Fibroblast of skin of abdomen (primary cell): ENCODE measurements at regions not wholly inside any gene's neighbourhood (a gene's known extent, or its start where the extent isn't known, plus 50 kb on each side); places are given as distances from the start of the nearest gene placed in this dataset.
"Not testable (repeated sequence)": the region's sequence is repeated elsewhere in the genome, so short reads cannot be mapped to it uniquely, and the experiment has no call there.

ENCODE experiments used
- DNase-seq: peaks from one replicate; pipeline ENCODE4 v3.0.0-alpha.2; 2013

DNA sequence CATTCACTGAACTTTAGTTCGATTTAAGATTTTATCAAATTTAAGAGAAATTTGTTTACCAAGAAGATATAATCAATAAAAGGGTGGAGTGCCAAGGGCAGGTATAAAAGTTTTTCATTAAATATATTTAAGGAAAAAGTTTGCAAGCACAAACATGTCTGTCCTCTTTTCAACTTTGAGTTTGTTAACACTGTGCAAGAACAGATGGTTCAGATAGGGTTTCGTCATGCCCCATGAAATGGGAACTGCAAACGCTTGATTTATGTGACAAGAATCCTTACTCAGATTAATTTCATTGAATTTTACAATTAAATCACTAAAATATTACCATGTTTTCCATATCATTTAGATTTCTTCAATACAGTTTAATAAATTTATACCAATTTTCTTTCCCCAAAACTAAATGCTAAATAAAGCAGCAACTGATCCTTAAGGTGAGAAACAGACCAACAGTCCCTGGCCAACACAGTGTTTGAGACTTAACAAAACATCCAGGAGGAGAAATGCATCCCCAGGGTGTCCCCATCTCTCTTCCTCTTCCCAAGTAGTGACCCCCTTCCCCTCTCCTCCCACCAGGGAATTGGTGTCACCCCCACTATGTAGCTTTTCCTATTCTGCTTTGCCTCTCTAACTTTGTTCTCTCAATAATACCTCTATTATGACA is 292.9 kb downstream of the LTN1 start:
- no peak for DNase-seq

DNA sequence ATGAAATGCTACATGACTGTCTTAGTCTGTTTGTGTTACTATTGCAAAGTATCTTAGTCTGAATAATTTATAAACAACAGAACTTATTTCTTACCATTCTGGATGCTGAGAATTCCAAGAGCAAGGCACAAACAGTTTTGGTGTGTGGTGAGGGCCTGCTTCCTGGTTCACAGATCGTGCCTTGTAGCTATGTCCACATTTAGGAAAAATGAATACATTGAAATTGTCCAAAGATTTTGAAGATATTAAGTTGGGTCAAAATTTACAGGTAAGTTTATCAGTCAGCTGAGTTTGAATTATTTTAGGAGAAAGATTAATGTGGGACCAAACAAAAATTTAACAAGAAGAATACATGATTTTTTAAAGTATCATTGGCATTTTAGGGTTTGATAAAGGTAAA is 293.5 kb downstream of the LTN1 start:
- DNase-seq = no peak

DNA sequence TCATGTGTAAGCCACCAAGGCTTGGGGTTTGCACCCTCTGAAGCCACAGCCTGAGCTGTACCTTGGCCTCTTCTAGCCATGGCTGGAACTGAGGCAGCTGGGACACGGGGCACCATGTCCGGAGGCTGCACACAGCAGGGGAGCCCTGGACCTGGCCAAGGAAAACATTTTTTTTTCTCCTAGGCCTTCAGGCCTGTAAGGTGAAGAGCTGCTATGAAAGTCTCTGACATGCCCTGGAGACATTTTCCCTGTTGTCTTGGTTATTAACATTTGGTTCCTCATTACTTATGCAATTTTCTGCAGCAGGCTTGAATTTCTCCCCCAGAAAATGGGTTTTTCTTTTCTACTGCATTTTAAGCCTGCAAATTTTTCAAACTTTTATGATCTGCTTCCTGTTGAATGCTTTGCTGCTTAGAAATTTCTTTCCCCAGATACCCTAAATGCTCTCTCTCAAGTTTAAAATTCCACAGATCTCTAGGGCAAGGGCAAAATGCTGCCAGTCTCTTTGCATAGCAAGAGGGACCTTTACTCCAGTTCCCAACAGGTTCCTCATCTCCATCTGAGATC is 295.8 kb downstream of the LTN1 start:
- no peak for DNase-seq

DNA sequence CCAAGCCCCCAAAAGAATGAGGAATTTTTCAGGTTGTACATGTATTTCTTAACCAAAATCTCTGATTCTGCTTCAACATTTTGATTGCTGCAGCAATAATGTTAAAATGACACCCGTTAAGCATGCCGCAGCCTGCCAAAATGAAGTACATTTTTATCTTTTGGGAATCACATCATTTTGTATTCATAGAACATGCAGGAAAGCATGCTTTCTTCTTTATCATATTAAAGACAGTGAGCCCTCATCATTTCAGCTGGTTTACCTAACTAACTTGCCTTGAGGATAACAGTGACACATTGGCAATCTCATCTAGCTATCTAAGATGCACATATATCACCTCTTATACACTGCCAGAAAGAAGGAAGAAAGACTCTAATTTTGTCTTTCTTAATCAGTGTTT is 299.2 kb downstream of the LTN1 start:
- DNase-seq = no peak

DNA sequence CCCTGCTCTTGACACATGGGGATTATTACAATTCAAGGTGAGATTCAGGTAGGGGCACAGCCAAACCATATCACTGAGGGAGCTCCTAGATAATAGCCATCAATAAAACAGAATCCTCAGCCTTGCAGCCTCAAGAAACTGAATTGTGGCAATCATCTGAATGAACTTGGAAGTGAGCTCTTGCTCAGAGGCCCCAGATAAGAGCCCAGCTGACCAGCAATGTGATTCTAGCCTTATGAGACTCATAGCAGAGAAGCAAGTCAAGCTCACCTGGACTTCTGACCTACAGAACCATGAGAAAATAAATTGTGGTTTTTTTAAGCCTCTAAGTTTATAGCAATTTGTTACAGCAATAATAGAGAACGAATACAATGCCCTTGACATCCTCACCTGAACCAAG is 302.5 kb downstream of the LTN1 start:
- no peak for DNase-seq

DNA sequence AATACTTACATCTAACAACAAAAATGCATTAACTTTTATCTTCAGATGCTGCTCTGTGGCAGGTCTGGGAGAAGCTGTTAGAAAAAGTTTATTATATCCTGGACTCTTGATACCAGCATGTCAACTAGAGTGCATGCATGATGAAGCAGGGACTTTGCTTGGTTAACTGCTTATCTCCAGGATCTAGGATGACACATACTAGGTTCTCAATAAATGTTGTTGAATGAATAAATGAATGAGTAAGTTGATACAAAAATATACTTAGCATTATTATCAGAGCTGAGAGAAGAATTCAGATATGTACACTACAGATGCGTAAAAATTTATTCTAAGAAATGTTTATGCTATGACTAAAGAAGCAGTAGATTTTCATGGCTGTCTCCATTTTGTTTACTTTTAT is 304.3 kb downstream of the LTN1 start:
- DNase-seq = no peak

DNA sequence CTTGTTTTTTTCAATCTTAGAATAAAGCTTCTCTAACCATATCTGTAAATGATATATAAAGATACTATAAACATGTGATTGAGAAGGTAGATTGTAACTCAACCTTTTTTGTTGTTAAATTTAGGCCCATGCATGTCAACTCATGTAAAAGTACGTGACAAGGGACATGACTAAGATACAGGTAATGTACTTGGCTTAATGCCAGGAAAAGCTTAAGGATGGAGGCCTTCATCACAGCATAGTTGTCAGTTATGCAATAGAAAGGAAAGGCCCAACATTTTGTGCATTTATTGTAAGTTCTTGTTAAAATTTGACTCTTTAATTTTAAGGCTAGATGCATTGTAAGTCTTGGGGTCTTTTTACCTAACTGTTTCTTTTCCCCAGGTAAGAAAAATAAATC is 305.1 kb downstream of the LTN1 start:
- no peak for DNase-seq

DNA sequence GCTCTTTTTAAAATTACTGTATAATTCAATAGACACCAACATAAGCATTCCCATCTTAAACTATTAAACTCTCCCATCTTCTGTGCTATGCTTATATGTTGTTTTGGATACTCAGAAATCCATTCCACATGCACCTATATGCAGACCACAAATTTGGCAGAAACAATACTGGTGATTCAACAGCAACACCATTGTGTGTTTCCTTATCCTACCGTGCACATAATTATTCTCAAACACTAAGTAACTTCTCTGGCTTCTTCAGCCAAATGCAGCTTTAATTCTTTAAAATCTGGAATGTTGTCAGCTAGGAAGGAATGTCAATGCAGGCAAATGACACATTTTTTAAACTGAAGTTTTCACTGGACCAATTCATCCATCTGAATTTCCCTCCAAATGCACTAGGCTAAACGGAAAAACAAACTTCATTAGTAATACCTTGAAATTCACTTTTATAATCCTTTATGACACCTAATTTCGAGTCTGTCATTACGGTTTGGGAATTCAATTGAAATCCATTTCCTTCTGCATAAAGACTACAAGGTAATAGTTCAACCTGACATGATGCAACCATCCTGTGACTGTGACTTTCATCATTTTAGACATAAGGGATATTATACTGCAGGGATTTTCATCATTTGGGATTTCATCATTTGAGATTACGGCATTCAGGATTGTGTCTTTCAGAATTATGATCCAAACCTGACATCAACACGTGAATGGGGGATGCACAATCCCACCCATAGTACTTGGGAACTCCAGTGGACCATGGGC is 308.5 kb downstream of the LTN1 start:
- DNase-seq = peak; percentile 71

DNA sequence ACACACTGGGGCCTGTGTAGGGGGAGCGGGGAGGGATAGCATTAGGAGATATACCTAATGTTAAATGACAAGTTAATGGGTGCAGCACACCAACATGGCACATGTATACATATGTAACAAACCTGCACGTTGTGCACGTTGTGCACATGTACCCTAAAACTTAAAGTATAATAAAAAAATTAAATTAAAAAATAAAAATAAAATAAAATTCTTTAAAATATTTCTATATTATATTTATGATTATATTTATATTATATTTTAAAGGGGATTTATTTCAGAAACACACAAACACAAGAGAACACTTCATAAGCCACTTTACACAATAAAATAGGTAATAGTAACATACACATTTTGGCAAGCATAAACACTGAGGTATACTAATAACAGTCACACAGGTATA is 309.8 kb downstream of the LTN1 start:
- not testable (repeated sequence) for DNase-seq

DNA sequence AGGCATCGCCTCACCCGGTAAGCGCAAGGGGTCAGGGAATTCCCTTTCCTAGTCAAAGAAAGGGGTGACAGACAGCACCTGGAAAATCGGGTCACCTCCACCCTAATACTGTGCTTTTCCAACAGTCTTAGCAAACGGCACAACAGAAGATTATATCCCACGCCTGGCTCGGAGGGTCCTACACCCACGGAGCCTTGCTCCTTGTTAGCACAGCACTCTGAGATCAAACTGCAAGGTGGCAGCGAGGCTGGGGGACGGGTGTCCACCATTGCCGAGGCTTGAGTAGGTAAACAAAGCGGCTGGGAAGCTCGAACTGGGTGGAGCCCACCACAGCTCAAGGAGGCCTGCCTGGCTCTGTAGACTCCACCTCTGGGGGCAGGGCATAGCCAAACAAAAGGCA is 315.6 kb downstream of the LTN1 start:
- not testable (repeated sequence) for DNase-seq

DNA sequence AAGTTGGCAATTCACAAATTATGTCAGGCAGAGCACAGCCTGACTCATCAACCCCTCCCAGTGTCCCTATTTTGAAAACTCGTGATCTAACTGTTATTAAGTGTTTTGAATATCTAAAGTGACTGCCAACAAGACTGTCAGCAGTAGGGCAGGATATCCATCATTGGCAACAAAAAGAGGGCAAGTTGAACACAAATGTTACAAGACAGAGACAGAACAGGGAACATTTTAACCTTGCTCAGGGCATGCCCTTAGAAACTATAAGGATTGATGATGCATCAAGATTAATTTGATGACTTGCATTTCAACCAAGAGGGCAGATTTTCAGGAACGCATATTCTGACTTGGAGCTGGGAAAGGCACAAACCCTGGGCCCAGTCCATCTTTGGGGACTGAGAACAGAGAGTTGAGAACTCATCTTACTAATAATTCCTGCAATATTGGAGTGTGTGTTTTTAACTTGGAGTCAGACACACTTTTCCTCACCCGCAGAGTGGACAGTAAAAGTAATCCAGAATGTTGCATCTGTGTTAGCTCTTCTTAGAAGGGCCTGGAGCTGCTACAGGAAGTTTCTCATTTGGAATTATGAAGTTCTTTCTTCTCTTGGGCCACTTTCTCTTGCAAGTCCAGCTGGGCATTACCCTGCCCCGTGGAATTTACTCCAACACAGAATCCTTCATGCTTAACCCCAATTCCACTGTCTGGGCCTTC is 317.2 kb downstream of the LTN1 start:
- DNase-seq = peak; percentile 9

DNA sequence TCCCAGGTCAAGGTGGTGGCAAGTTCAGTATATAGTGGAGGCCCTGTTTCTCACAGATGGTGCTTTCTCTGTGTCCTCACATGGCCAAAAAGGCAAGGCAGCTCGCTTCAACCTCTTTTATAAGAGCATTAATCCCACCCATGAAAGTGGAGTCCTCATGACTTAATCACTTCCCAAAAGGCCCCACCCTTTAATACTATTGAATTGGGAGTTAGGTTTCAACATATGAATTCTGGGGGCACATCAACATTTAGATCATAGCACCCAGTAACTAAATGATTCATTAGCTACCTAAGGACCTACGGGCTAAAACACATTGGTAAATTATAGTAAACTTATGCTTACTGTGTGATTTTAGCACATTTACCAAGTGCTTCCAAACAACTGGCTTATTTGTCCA is 317.9 kb downstream of the LTN1 start:
- DNase-seq = no peak

DNA sequence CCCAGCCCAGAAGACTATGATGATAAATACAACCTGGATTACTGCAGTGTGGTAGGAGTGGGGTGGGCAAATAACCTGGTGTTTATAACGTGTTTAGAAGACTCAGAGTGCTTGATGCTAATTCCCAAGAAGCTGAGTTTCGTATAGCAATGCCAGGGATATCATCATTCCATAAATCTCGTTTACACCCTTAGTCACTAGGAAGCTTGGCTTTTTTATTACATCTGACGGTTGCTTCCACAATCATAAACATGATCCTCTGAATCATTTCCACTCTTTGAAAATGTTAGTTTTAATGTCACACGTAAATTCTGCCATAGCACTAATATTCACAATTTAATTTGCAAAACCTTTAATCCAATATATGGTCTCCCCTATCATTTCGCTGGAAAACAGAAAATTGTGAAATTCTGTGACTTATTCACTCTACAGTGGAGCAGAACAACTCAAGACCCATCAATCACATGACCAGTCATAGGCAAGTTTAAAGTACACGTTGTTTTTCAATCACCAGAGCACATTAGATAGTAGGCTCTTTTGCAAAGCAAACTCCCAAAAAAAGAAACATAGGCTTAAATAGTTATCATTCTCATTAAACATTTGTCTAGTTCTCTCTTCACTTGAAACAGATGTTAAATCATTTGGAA is 321.0 kb downstream of the LTN1 start:
- DNase-seq = no peak

DNA sequence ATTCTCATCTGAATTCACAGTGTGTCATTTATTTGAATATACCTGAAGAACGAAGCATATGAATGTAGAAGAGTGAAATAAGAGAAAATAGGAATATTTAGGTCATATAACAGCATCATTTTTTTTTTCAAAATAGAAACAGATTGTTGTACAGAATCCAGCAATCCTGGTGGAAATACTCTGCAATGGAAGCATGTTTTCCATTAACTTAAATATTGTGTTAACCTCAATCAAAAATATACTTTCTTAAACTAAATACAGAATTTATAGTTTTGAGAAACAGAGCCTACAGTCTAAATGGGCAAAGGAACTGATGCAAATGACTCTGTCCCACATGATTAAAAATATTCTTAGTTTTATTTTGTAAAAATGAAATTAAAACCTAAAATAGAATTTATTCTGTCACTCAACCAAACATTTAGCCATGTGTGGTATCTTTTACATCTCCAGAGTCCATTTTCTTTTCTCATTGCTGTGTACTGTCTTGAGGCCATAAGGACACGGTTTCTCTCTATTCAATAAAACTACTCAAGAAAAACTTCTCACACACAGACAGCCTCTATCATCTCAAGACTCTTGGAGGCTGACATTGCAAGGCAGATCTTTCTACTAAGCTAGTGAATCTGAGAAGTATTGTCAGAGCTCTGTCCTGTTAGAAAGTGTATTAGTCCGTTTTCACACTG is 322.6 kb downstream of the LTN1 start:
- no peak for DNase-seq

DNA sequence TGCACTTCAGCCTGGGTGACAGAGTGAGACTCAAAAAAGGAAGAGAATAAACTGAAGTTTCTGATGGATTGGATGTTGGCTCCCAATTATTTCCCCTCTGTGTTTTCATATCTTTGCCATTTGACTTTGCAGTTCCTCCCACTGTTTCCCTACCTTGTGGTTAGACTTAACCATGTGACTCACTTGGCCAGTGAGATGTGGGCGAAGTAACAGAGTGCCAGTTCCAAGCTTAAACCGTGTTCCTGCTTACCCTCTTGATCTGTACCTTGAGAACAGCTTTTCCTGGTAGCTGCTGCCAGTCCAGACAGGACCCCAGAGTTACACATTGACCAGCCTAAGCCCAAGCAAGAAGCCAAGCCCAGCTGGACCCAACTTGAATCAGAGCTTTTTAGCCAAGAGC is 323.4 kb downstream of the LTN1 start:
- no peak for DNase-seq

DNA sequence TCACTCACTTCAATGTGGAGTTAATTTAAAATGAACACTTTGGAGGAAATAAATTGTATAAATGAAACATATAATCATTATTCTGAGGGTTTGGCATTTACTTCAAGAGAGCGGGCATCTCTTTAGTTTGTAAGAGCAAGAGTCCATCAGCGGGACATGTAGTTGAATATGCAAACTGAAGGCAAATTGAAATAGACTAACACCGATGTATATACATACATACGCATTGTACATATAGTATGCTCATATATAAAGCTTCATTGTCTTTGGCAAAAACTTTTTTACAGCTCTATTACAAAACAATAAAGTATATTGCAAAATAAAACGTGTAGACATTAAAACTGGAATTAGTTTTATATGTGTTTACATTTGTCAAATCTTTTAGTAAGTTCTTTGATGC is 328.9 kb downstream of the LTN1 start:
- DNase-seq = no peak

DNA sequence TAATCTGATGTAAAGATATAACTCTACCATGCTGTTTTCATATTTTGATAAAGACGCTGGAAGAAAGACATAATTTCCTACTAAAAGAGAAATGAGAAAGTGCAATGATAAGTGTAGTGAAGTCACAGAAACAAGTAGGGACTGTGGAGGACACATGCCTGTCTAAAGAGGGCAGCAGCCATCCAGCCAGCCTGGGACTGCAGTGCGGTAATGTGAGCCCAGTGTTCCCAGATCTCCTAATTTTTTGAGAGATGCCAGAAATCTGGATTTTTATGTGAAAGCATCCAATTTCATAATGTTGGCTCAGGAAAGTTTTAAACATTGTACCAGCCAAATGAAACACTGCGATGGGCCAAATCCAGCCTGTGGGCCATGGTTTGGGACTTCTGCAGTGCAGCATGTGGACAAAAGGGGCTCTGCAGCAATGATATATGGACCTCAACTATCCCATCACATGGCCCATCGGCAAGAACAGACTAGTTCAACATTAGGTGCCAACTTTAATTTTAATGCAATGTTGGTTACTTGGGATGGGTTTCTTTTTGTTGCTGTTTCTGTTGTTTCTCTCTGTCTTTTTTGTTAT is 329.5 kb downstream of the LTN1 start:
- no peak for DNase-seq

DNA sequence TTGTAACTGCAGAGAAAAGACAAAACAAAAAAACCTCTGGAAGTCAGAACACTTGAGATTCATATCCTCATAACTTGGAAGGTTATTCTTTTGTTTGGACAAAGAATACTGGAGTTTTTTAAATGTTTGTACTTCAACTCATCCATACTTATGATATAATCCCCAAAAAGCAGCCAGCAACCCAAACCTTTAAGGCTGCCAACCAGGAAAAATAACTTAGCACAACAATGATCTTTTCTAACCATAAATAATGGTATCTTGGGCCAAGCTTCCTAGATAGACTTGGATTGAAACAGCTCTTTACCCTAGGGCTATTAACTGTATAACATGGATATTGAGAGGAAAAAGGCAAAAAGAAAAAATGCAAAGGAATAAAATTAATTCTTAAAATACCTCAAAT is 335.1 kb downstream of the LTN1 start:
- DNase-seq = no peak

DNA sequence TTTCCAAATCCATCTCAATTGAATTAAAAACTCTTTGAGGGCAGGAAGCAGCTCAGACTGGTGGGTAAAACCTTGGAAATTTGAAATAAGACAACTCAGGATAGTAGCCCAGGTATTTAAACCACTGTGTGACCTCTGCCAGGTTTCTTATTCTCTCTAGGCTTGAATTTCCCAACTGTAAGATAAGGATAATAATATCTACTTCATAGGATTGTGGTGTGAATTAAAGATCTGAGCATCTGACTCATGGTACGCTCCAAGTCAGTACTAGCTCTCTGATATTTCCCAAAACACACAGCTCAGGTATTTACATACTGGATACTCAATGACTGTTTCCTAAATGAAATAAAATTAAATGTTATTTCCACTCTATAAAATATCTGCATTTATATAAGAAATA is 337.2 kb downstream of the LTN1 start:
- DNase-seq = no peak

DNA sequence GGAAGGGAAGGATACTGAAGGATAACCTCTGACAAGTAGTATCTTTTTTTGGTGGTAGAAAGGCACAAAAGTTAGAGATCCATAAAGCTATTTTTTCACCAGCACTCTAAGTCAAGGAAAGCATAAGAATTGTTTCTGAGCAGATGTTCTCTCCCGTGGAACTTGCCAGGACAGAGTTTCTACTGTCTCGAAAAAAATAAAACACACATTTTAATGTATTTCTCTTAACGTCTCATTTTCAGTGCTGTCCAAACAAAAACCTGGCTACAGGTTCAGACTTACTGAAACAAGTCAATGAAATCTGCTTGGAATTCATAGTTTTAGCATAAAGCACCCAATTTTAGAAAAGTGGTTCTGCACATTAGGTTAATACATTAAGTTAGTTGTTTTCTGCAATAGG is 338.3 kb downstream of the LTN1 start:
- no peak for DNase-seq

DNA sequence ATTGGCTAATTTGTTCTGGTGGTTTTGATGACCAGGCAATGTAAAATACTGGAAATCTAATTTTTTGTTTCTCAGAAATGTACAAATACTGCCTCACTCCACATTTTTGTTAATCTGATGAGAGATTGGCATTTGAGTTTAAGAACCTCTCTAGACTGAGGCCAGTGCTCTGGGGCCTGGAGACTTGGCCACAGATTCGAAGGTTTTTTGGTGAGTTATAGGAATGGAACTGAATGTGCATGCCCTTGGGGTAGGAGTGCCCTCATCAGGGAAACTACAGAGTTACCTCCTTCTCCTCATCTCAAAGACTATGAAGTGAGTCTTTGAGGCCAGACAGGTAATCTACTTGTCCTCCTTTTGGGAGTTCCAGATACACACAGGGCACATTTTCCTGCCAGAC is 347.9 kb downstream of the LTN1 start:
- DNase-seq = no peak

DNA sequence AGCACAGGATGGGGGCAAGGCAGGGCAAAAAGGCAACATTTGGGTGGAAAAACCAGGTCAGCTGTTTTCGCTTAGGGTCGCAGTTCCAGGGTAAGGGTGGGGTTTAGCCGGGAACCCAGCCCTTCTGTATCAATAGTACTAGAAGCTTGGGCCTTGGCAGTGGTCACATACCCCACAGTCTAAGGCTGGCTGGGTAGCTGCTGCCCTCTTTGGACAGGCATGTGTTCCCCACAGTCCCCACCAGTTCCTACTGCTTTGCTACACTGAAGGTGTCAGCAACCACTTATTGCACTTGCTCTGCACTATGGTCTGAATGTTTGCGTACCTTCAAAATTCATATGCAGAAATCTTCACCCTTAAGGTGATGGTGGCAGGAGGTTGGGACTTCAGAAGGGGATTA is 349.8 kb downstream of the LTN1 start:
- no peak for DNase-seq
